D721Med (cell line): ENCODE measurements at regions not wholly inside any gene's neighbourhood (a gene's known extent, or its start where the extent isn't known, plus 50 kb on each side); places are given as distances from the start of the nearest gene placed in this dataset.

ENCODE experiments used
- DNase-seq: peaks from one replicate; pipeline ENCODE4 v3.0.0; 2011; ENCODE audit warnings: low spot score; ENCODE audit not compliant: insufficient read length
- FAIRE-seq: peaks from 2 replicates; lab custom pipeline; 2011; peaks lifted over from hg19 to GRCh38; lab: Jason Lieb, UNC
- TF ChIP-seq, protein P1 (sequence below): IDR thresholded peaks from 2 replicates; pipeline ENCODE4 v1.5.1; 2012; ENCODE audit warnings: mild to moderate bottlenecking, control low read depth; ENCODE audit not compliant: insufficient read depth; ENCODE audit errors: missing control alignments

- TF ChIP-seq, protein P1, sequence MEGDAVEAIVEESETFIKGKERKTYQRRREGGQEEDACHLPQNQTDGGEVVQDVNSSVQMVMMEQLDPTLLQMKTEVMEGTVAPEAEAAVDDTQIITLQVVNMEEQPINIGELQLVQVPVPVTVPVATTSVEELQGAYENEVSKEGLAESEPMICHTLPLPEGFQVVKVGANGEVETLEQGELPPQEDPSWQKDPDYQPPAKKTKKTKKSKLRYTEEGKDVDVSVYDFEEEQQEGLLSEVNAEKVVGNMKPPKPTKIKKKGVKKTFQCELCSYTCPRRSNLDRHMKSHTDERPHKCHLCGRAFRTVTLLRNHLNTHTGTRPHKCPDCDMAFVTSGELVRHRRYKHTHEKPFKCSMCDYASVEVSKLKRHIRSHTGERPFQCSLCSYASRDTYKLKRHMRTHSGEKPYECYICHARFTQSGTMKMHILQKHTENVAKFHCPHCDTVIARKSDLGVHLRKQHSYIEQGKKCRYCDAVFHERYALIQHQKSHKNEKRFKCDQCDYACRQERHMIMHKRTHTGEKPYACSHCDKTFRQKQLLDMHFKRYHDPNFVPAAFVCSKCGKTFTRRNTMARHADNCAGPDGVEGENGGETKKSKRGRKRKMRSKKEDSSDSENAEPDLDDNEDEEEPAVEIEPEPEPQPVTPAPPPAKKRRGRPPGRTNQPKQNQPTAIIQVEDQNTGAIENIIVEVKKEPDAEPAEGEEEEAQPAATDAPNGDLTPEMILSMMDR = no peak
- DNase-seq (no peak), FAIRE-seq (no peak)
Observed at GRCh38 chr6:125486881-125487280, 185.1 kb upstream of the HDDC2 start.

GRCh38 chr6:125489579-125490285, 188.0 kb upstream of the HDDC2 start:
- TF ChIP-seq, protein P1 = no peak
- FAIRE-seq (no peak), DNase-seq (no peak)

DNA sequence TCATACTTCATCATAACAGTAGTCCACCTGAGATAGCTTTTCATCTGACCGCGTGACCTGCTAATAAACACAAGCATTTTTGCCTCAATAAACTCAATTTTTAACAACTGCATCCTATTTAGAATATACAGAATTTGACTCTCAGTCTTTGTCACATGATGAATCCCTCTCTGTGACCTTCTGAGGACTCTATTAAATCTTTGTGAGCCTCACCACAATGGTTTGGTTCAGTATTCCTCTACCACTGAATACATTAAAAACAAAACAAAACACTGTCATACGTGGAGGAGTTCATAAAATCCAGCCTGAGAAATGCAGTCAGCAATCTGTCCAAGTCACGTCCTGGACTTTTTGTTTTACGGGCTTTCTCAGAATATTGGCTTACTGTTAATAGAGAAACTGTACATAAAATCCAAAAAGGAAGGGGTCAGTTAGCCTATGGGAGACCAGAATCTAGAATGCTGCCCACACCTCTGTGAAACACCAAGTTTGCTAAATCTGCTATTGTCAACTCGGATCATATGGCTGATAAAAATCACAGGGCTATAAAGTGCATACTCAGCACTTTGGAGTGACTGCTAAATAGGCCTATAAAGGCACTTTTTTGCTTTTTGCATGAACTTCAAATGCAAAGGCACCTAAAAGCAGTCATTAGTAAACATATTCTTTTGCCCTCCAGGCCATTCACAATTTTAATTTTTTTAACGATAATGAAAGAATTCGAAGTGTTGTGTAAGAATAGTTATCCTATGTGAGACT, 190.3 kb upstream of the HDDC2 start:
- FAIRE-seq = no peak
- TF ChIP-seq, protein P1 = no peak

GRCh38 chr6:125498606-125499005, 196.8 kb upstream of the HDDC2 start:
- FAIRE-seq (no peak), DNase-seq (no peak)
- TF ChIP-seq, protein P1 = no peak

More for the DNA sequence above, 190.3 kb upstream of the HDDC2 start:
- no peak for DNase-seq

DNA sequence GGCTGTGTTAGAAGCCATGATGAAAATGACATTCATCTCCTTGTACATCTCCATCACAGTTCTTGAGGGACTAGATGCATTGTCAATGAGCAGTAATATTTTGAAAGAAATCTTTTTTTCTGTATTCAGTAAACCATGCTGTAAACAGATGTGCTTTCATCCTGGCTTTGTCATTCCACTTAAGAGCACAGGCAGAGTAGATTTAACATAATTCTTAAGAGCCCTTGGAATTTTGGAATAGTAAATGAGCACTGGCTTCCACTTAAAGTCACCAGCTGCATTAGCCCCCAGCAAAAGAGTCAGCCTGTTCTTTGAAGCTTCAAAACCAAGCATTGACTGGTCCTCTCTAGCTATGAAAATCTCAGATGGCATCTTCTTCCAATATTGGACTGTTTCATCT, 197.8 kb upstream of the HDDC2 start:
- TF ChIP-seq, protein P1 = no peak
- DNase-seq = no peak
- no peak for FAIRE-seq

DNA sequence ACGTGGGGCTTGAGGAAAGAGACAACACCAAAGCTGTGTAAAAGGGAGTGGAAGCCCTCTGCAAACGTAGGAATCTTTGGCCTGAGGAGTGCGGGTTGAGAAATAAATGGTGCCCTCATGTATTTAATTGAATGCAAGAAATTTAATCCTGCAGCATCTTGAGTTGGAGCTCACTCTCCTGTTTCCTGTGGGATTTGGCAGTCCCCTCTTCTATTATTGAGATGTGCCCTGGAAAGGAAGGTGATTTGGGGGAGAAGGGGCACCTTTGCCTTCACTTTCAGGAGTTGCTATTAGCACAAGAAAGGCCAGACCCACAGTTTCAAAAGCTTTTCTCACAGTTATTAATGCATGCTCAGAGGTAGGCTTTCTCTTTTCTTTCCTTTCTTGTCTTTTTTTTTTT, 201.4 kb upstream of the HDDC2 start:
- no peak for FAIRE-seq
- TF ChIP-seq, protein P1 = no peak
- no peak for DNase-seq
